Stimulated activated CD8-positive, alpha-beta memory T cell treated with anti-CD3 and anti-CD28 coated beads, Interleukin-7, amount 100 ng/mL, for 1 hour (primary cell): ENCODE measurements at regions not wholly inside any gene's neighbourhood (a gene's known extent, or its start where the extent isn't known, plus 50 kb on each side); places are given as distances from the start of the nearest gene placed in this dataset.
"Not testable (repeated sequence)": the region's sequence is repeated elsewhere in the genome, so short reads cannot be mapped to it uniquely, and the experiment has no call there.

Experiments
- DNase-seq, 2 donors: peaks; one replicate each; pipeline ENCODE4 v3.0.0-alpha.2; 2020; ENCODE audit warnings: low read depth in 2 of 2

- no peak for DNase-seq
Observed at GRCh38 chr17:56690441-56691291, 97.2 kb downstream of the NOG start.

- DNase-seq, result no peak
Observed at GRCh38 chr17:56694825-56695224, 101.3 kb downstream of the NOG start.

GRCh38 chr17:56697190-56697589 lies 103.7 kb downstream of the NOG start:
- DNase-seq, result no peak

GRCh38 chr17:56699186-56699894 lies 105.8 kb downstream of the NOG start:
- no peak for DNase-seq

- DNase-seq, result no peak
Observed at GRCh38 chr17:56700919-56701420, 107.5 kb downstream of the NOG start.

- DNase-seq, result no peak
Observed at GRCh38 chr17:56707312-56708219, 114.1 kb downstream of the NOG start.

GRCh38 chr17:56708220-56708558 lies 114.7 kb downstream of the NOG start:
- no peak for DNase-seq

- no peak for DNase-seq
Observed at GRCh38 chr17:56708670-56709410, 115.3 kb downstream of the NOG start.

- no peak for DNase-seq
Observed at GRCh38 chr17:56710986-56711385, 117.5 kb downstream of the NOG start.

- DNase-seq, result peak; percentile 31 to 58
Observed at GRCh38 chr17:56715613-56716357, 117.9 kb downstream of the C17orf67 start.

GRCh38 chr17:56717471-56717870 lies 116.2 kb downstream of the C17orf67 start:
- no peak for DNase-seq

- DNase-seq, result no peak
Observed at GRCh38 chr17:56718515-56718914, 115.2 kb downstream of the C17orf67 start.

- no peak for DNase-seq
Observed at GRCh38 chr17:56723421-56723820, 110.3 kb downstream of the C17orf67 start.

- no peak for DNase-seq
Observed at GRCh38 chr17:56724664-56725063, 109.1 kb downstream of the C17orf67 start.

GRCh38 chr17:56725144-56725543 lies 108.6 kb downstream of the C17orf67 start:
- no peak for DNase-seq

- no peak for DNase-seq
Observed at GRCh38 chr17:56727876-56728617, 105.7 kb downstream of the C17orf67 start.

GRCh38 chr17:56731096-56731495 lies 102.6 kb downstream of the C17orf67 start:
- not testable (repeated sequence) for DNase-seq

- no peak for DNase-seq
Observed at GRCh38 chr17:56733833-56734232, 99.9 kb downstream of the C17orf67 start.

- DNase-seq, result no peak
Observed at GRCh38 chr17:56735842-56736241, 97.9 kb downstream of the C17orf67 start.
